T-cell (primary cell): ENCODE measurements at regions not wholly inside any gene's neighbourhood (a gene's known extent, or its start where the extent isn't known, plus 50 kb on each side); places are given as distances from the start of the nearest gene placed in this dataset.

Source experiments
- ATAC-seq, 4 experiments: fragments of 200-7000 bp in 3 of 4; fragments of 150-1000 bp in 1 of 4; cut with Tn5 transposase; replicated peaks in 1 of 4; 1 replicate in 3 of 4; 2 replicates in 1 of 4; pipeline ENCODE4 v1.10.0; 2021; ENCODE audit warnings: moderate library complexity in 3 of 4, mild to moderate bottlenecking in 2 of 4, moderate number of reproducible peaks in 1 of 4
- CTCF ChIA-PET, 2 donors: fragments of 300-600 bp; sonication (Branson Sonifier 250); formaldehyde crosslinking; loops; one replicate each; lab custom pipeline; 2022; ENCODE audit warnings: antibody characterized with exemption in 2 of 2; lab: Charles Lee
- POLR2A ChIA-PET, 2 donors: fragments of 300-600 bp; sonication (Branson Sonifier 250); formaldehyde crosslinking; loops; one replicate each; lab custom pipeline; 2022; ENCODE audit warnings: antibody characterized with exemption in 2 of 2; lab: Charles Lee
- DNase-seq, 35 experiments: peaks; one replicate each; pipeline versions ENCODE4 v3.0.0 to v3.0.0-alpha.2; 2013 to 2023
- H3K27ac ChIP-seq: one replicate; pipeline ENCODE4 v1.5.1; 2013; ENCODE audit warnings: low read length
- H3K27me3 ChIP-seq, 2 experiments: replicated peaks in 1 of 2; 1 replicate in 1 of 2; 2 replicates in 1 of 2; pipeline versions ENCODE4 v1.6.1 to v1.7.0; 2013; ENCODE audit warnings: low read length in 1 of 2, mixed read lengths in 1 of 2; ENCODE audit not compliant: control insufficient read depth in 2 of 2, insufficient read depth in 2 of 2; ENCODE audit errors: extremely low read depth in 1 of 2
- H3K36me3 ChIP-seq, 2 donors: 1 replicate in 1 of 2; 2 replicates in 1 of 2; pipeline versions ENCODE4 v1.6.1 to v1.7.0; 2013; ENCODE audit warnings: low read length in 1 of 2; ENCODE audit not compliant: control insufficient read depth in 2 of 2, insufficient read depth in 1 of 2; ENCODE audit errors: extremely low read depth in 1 of 2
- H3K4me1 ChIP-seq, 2 experiments: 1 replicate in 1 of 2; 2 replicates in 1 of 2; pipeline versions ENCODE4 v1.6.1 to v1.7.0; 2013; ENCODE audit warnings: low read length in 2 of 2, mixed read lengths in 1 of 2; ENCODE audit not compliant: insufficient read depth in 2 of 2, control insufficient read depth in 1 of 2; ENCODE audit errors: extremely low read depth in 1 of 2
- H3K4me3 ChIP-seq, 2 donors: 1 replicate in 1 of 2; 2 replicates in 1 of 2; pipeline versions ENCODE4 v1.5.1 to v1.7.0; 2013; ENCODE audit warnings: mild to moderate bottlenecking in 2 of 2, low read length in 1 of 2, moderate library complexity in 1 of 2; ENCODE audit not compliant: control insufficient read depth in 1 of 2; ENCODE audit errors: extremely low read depth in 1 of 2
- H3K9me3 ChIP-seq: 2 replicates; pipeline ENCODE4 v1.7.0; 2013
- H3K27ac Mint-ChIP-seq, 2 donors: one replicate each; pipeline ENCODE4 v1.8.0; 2020 to 2021; ENCODE audit warnings: mild to moderate bottlenecking in 2 of 2, mixed read lengths in 2 of 2
- H3K27me3 Mint-ChIP-seq, 2 donors: one replicate each; pipeline ENCODE4 v1.8.0; 2021 to 2022; ENCODE audit warnings: mixed read lengths in 2 of 2
- H3K36me3 Mint-ChIP-seq: one replicate; pipeline ENCODE4 v1.8.0; 2021; ENCODE audit warnings: mixed read lengths
- H3K4me1 Mint-ChIP-seq, 3 donors: one replicate each; pipeline ENCODE4 v1.8.0; 2020 to 2022; ENCODE audit warnings: mixed read lengths in 3 of 3, mild to moderate bottlenecking in 1 of 3
- H3K4me3 Mint-ChIP-seq, 3 donors: one replicate each; pipeline ENCODE4 v1.8.0; 2020 to 2022; ENCODE audit warnings: mild to moderate bottlenecking in 3 of 3, mixed read lengths in 3 of 3, moderate library complexity in 3 of 3
- H3K9me3 Mint-ChIP-seq, 3 donors: one replicate each; pipeline ENCODE4 v1.8.0; 2020 to 2022; ENCODE audit warnings: mixed read lengths in 3 of 3
- WGBS: methylation state at CpG from one replicate; pipeline ENCODE4 v1.1.5; 2013; ENCODE audit warnings: missing lambda C conversion rate; ENCODE audit not compliant: insufficient coverage; 5-methylcytosine and 5-hydroxymethylcytosine counted together

GRCh38 chr16:76926595-76926994 lies 264.4 kb upstream of the MON1B start:
- Mint-ChIP-seq H3K4me3 (no peak overlapping the region), H3K4me1 (no peaks in the 10 kb centered on the region), H3K27ac (no peak overlapping the region), H3K27me3 (peaks cover 0 to 3% of the 10 kb centered on the region in 2 donors), H3K9me3 (peaks cover 3 to 4% (median 4%) of the 10 kb centered on the region in 3 donors), H3K36me3 (no peaks in the 10 kb centered on the region)
- no peaks in the 10 kb centered on the region for H3K27me3 ChIP-seq
- H3K27ac ChIP-seq, result no peak overlapping the region
- H3K4me3 ChIP-seq, result no peak overlapping the region
- no peaks in the 10 kb centered on the region for H3K9me3 ChIP-seq
- CTCF ChIA-PET, result no interaction called here
- no CpG with 5 or more reads among the region's 1 CpG for WGBS
- DNase-seq, result no peak
- no peaks in the 10 kb centered on the region for H3K4me1 ChIP-seq
- POLR2A ChIA-PET, result no interaction called here
- H3K36me3 ChIP-seq, result no peaks in the 10 kb centered on the region
- no peak for ATAC-seq

- no peaks in the 10 kb centered on the region for H3K36me3 ChIP-seq
- no peak for DNase-seq
- no peak overlapping the region for H3K4me3 Mint-ChIP-seq
- H3K27ac Mint-ChIP-seq, result no peak overlapping the region
- no peak overlapping the region for H3K27ac ChIP-seq
- no peaks in the 10 kb centered on the region for H3K36me3 Mint-ChIP-seq
- H3K27me3 ChIP-seq, result no peaks in the 10 kb centered on the region
- H3K4me1 ChIP-seq, result no peaks in the 10 kb centered on the region
- H3K4me3 ChIP-seq, result no peak overlapping the region
- no peak for ATAC-seq
- H3K27me3 Mint-ChIP-seq, result no peaks in the 10 kb centered on the region
- ChIA-PET CTCF (interaction anchor here in 1 of 2 donors (0.5 kb wide), 1 partner anchor 1368 kb away, joined by 3 read pairs; no protein-coding TSS in a partner anchor), POLR2A (no interaction called here)
- WGBS, result no CpG with 5 or more reads among the region's 1 CpG
- no peaks in the 10 kb centered on the region for H3K9me3 ChIP-seq
- H3K9me3 Mint-ChIP-seq, result peaks cover 0 to 10% (median 4%) of the 10 kb centered on the region in 3 donors
- H3K4me1 Mint-ChIP-seq, result no peaks in the 10 kb centered on the region
These were observed 259.8 kb upstream of the MON1B start for GRCh38 chr16:76931186-76931585.

- Mint-ChIP-seq H3K4me1 (no peaks in the 10 kb centered on the region), H3K9me3 (peaks cover 0 to 10% (median 4%) of the 10 kb centered on the region in 3 donors), H3K27me3 (no peaks in the 10 kb centered on the region), H3K4me3 (no peak overlapping the region), H3K36me3 (no peaks in the 10 kb centered on the region), H3K27ac (no peak overlapping the region)
- DNase-seq (no peak), ATAC-seq (no peak)
- H3K27ac ChIP-seq, result no peak overlapping the region
- WGBS, result no CpG with 5 or more reads among the region's 1 CpG
- CTCF ChIA-PET, result no interaction called here
- no peaks in the 10 kb centered on the region for H3K36me3 ChIP-seq
- POLR2A ChIA-PET, result no interaction called here
- H3K9me3 ChIP-seq, result no peaks in the 10 kb centered on the region
- H3K4me1 ChIP-seq, result no peaks in the 10 kb centered on the region
- no peak overlapping the region for H3K4me3 ChIP-seq
- H3K27me3 ChIP-seq, result no peaks in the 10 kb centered on the region
These were observed 258.3 kb upstream of the MON1B start for GRCh38 chr16:76932541-76933211.

- H3K36me3 Mint-ChIP-seq, result no peaks in the 10 kb centered on the region
- ChIA-PET CTCF (no interaction called here), POLR2A (no interaction called here)
- H3K9me3 Mint-ChIP-seq, result peaks cover 3 to 16% (median 9%) of the 10 kb centered on the region in 3 donors
- H3K4me1 Mint-ChIP-seq, result no peaks in the 10 kb centered on the region
- no CpG with 5 or more reads among the region's 1 CpG for WGBS
- H3K27ac Mint-ChIP-seq, result no peak overlapping the region
- no peak overlapping the region for H3K4me3 Mint-ChIP-seq
- Histone ChIP-seq H3K27me3 (no peaks in the 10 kb centered on the region), H3K27ac (no peak overlapping the region), H3K36me3 (no peaks in the 10 kb centered on the region), H3K4me3 (no peak overlapping the region), H3K4me1 (no peaks in the 10 kb centered on the region), H3K9me3 (no peaks in the 10 kb centered on the region)
- no peaks in the 10 kb centered on the region for H3K27me3 Mint-ChIP-seq
- no peak for ATAC-seq
- no peak for DNase-seq
These were observed 250.7 kb upstream of the MON1B start for GRCh38 chr16:76940251-76940650.

GRCh38 chr16:76941113-76941512 lies 249.9 kb upstream of the MON1B start:
- CTCF ChIA-PET, result interaction anchor here in 1 of 2 donors (0.7 kb wide), 1 partner anchor 258 kb away, joined by 11 read pairs; no protein-coding TSS in a partner anchor
- DNase-seq (no peak), ATAC-seq (no peak)
- Mint-ChIP-seq H3K36me3 (no peaks in the 10 kb centered on the region), H3K27ac (no peak overlapping the region), H3K4me3 (no peak overlapping the region), H3K27me3 (no peaks in the 10 kb centered on the region), H3K4me1 (no peaks in the 10 kb centered on the region), H3K9me3 (peaks cover 3 to 12% (median 9%) of the 10 kb centered on the region in 3 donors)
- H3K4me1 ChIP-seq, result no peaks in the 10 kb centered on the region
- no peaks in the 10 kb centered on the region for H3K27me3 ChIP-seq
- POLR2A ChIA-PET, result interaction anchor here in 1 of 2 donors (0.6 kb wide), 1 partner anchor 43 kb away, joined by 4 read pairs; no protein-coding TSS in a partner anchor
- H3K36me3 ChIP-seq, result no peaks in the 10 kb centered on the region
- H3K27ac ChIP-seq, result no peak overlapping the region
- WGBS, result no CpG with 5 or more reads among the region's 1 CpG
- no peak overlapping the region for H3K4me3 ChIP-seq
- no peaks in the 10 kb centered on the region for H3K9me3 ChIP-seq

GRCh38 chr16:76942089-76942488 lies 248.9 kb upstream of the MON1B start:
- H3K9me3 Mint-ChIP-seq, result peaks cover 8 to 13% (median 9%) of the 10 kb centered on the region in 3 donors
- H3K4me3 Mint-ChIP-seq, result no peak overlapping the region
- no peaks in the 10 kb centered on the region for H3K27me3 Mint-ChIP-seq
- H3K36me3 Mint-ChIP-seq, result no peaks in the 10 kb centered on the region
- ATAC-seq (no peak), DNase-seq (no peak)
- no peaks in the 10 kb centered on the region for H3K4me1 Mint-ChIP-seq
- CTCF ChIA-PET, result interaction anchor here in 1 of 2 donors (0.6 kb wide), 1 partner anchor 10 kb away, joined by 4 read pairs; no protein-coding TSS in a partner anchor
- POLR2A ChIA-PET, result no interaction called here
- H3K9me3 ChIP-seq, result no peaks in the 10 kb centered on the region
- no peak overlapping the region for H3K4me3 ChIP-seq
- 71% methylated on average over 2 of the region's 4 CpGs for WGBS
- H3K36me3 ChIP-seq, result no peaks in the 10 kb centered on the region
- H3K27ac ChIP-seq, result no peak overlapping the region
- no peak overlapping the region for H3K27ac Mint-ChIP-seq
- no peaks in the 10 kb centered on the region for H3K4me1 ChIP-seq
- H3K27me3 ChIP-seq, result no peaks in the 10 kb centered on the region
